Nephron (organoid): ENCODE measurements at regions not wholly inside any gene's neighbourhood (a gene's known extent, or its start where the extent isn't known, plus 50 kb on each side); places are given as distances from the start of the nearest gene placed in this dataset.
A peak's percentile ranks its signal among the peaks of the same experiment; 100 is the strongest.
"Not testable (repeated sequence)": the region's sequence is repeated elsewhere in the genome, so short reads cannot be mapped to it uniquely, and the experiment has no call there.

Source experiments
- H3K27ac Mint-ChIP-seq, 3 experiments: 2 replicates each; pipeline ENCODE4 v1.8.0; 2020; ENCODE audit warnings: mixed read lengths in 3 of 3, mild to moderate bottlenecking in 2 of 3, moderate library complexity in 1 of 3
- H3K27me3 Mint-ChIP-seq: 2 replicates; pipeline ENCODE4 v1.8.0; 2021; ENCODE audit warnings: low read depth, mild to moderate bottlenecking, moderate library complexity, mixed read lengths
- H3K36me3 Mint-ChIP-seq: 2 replicates; pipeline ENCODE4 v1.8.0; 2020; ENCODE audit warnings: low read depth, mixed read lengths
- H3K4me1 Mint-ChIP-seq: 2 replicates; pipeline ENCODE4 v1.8.0; 2020; ENCODE audit warnings: mixed read lengths
- H3K4me3 Mint-ChIP-seq, 3 experiments: 2 replicates each; pipeline ENCODE4 v1.8.0; 2020; ENCODE audit warnings: mild to moderate bottlenecking in 3 of 3, mixed read lengths in 3 of 3, moderate library complexity in 2 of 3
- H3K9me3 Mint-ChIP-seq: 2 replicates; pipeline ENCODE4 v1.8.0; 2020; ENCODE audit warnings: mixed read lengths
- CTCF ChIP-seq, 3 experiments: fragments of 200-600 bp; sonication (generic); IDR thresholded peaks; one replicate each; pipeline ENCODE4 v1.5.0; 2021; ENCODE audit warnings: antibody characterized with exemption in 3 of 3; ENCODE audit not compliant: unreplicated experiment in 3 of 3

- no peaks in the 10 kb centered on the region for H3K27me3 Mint-ChIP-seq
- H3K4me3 Mint-ChIP-seq: no peak overlapping the region
- no peaks in the 10 kb centered on the region for H3K9me3 Mint-ChIP-seq
- no peak overlapping the region for H3K27ac Mint-ChIP-seq
- H3K36me3 Mint-ChIP-seq: no peaks in the 10 kb centered on the region
- H3K4me1 Mint-ChIP-seq: no peaks in the 10 kb centered on the region
- no peak for TF ChIP-seq CTCF (IDR thresholded peaks at IDR 0.05; ENCODE audit: unreplicated experiment in 3 of 3)
Observed at GRCh38 chr2:185537689-185538088, 200.9 kb upstream of the FSIP2 start.

GRCh38 chr2:185567196-185567595 is 171.4 kb upstream of the FSIP2 start:
- no peaks in the 10 kb centered on the region for H3K4me1 Mint-ChIP-seq
- no peak overlapping the region for H3K27ac Mint-ChIP-seq
- TF ChIP-seq CTCF (IDR thresholded peaks at IDR 0.05; ENCODE audit: unreplicated experiment in 3 of 3): no peak
- H3K36me3 Mint-ChIP-seq: peaks cover 4% of the 10 kb centered on the region
- peaks cover 3% of the 10 kb centered on the region for H3K9me3 Mint-ChIP-seq
- no peak overlapping the region for H3K4me3 Mint-ChIP-seq
- no peaks in the 10 kb centered on the region for H3K27me3 Mint-ChIP-seq

- no peaks in the 10 kb centered on the region for H3K27me3 Mint-ChIP-seq
- H3K9me3 Mint-ChIP-seq: peaks cover 3% of the 10 kb centered on the region
- peaks cover 4% of the 10 kb centered on the region for H3K36me3 Mint-ChIP-seq
- H3K27ac Mint-ChIP-seq: no peak overlapping the region
- no peaks in the 10 kb centered on the region for H3K4me1 Mint-ChIP-seq
- H3K4me3 Mint-ChIP-seq: no peak overlapping the region
- TF ChIP-seq CTCF (IDR thresholded peaks at IDR 0.05; ENCODE audit: unreplicated experiment in 3 of 3): no peak
Observed at GRCh38 chr2:185567940-185568339, 170.7 kb upstream of the FSIP2 start.

GRCh38 chr2:185578322-185578721 is 160.3 kb upstream of the FSIP2 start:
- Mint-ChIP-seq H3K27me3 (no peaks in the 10 kb centered on the region), H3K27ac (peak overlapping the region in 1 of 3 experiments; percentile 54), H3K4me1 (no peaks in the 10 kb centered on the region), H3K4me3 (no peak overlapping the region), H3K36me3 (peaks cover 13% of the 10 kb centered on the region), H3K9me3 (peaks cover 7% of the 10 kb centered on the region)
- TF ChIP-seq CTCF (IDR thresholded peaks at IDR 0.05; ENCODE audit: unreplicated experiment in 3 of 3): no peak

GRCh38 chr2:185583058-185583816 is 155.4 kb upstream of the FSIP2 start:
- H3K36me3 Mint-ChIP-seq: peaks cover 34% of the 10 kb centered on the region
- H3K4me3 Mint-ChIP-seq: no peak overlapping the region
- no peak for TF ChIP-seq CTCF (IDR thresholded peaks at IDR 0.05; ENCODE audit: unreplicated experiment in 3 of 3)
- H3K27ac Mint-ChIP-seq: no peak overlapping the region
- H3K4me1 Mint-ChIP-seq: no peaks in the 10 kb centered on the region
- H3K27me3 Mint-ChIP-seq: no peaks in the 10 kb centered on the region
- H3K9me3 Mint-ChIP-seq: peaks cover 26% of the 10 kb centered on the region

GRCh38 chr2:185585165-185585564 is 153.4 kb upstream of the FSIP2 start:
- H3K4me3 Mint-ChIP-seq, H3K27me3 Mint-ChIP-seq, H3K4me1 Mint-ChIP-seq, H3K27ac Mint-ChIP-seq: not testable (repeated sequence)
- Mint-ChIP-seq H3K36me3 (peaks cover 43% of the 10 kb centered on the region), H3K9me3 (peaks cover 37% of the 10 kb centered on the region)

- not testable (repeated sequence) for H3K27me3 Mint-ChIP-seq, H3K4me1 Mint-ChIP-seq
- peaks cover 38% of the 10 kb centered on the region for H3K9me3 Mint-ChIP-seq
Observed at GRCh38 chr2:185591276-185591675, 147.3 kb upstream of the FSIP2 start.

More at GRCh38 chr2:185591276-185591675, 147.3 kb upstream of the FSIP2 start:
- H3K4me3 Mint-ChIP-seq, H3K27ac Mint-ChIP-seq: not testable (repeated sequence)
- H3K36me3 Mint-ChIP-seq: peaks cover 41% of the 10 kb centered on the region
